ENCODE measurements at regions not wholly inside any gene's neighbourhood (a gene's known extent, or its start where the extent isn't known, plus 50 kb on each side); places are given as distances from the start of the nearest gene placed in this dataset.

DNA sequence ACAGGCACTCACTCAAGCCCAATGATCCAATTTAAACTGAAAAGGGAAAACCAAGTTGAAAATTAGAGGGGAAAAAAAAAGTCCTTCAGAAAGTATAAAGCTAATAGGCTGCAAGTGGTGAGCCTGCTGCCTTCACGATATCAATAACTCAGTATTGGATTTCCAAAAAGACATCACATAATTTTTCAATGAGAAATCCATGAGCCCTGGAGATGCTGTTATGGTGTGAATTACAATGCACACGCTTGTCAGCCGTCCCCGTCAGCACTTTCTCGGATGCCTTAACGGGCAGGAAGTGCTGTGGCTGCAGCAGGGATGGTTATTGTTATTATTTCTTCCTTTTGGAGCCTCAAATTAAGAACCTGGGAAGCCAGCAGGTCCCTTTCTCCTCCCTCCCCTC lies 138.5 kb downstream of the DHX35 start:
- TF ChIP-seq CTCF (IDR thresholded peaks at IDR 0.05) (no peak), POLR2A (IDR thresholded peaks at IDR 0.05) (no peak)
- ATAC-seq (no peak), DNase-seq (no peak)
- H3K4me1 ChIP-seq, result no peaks in the 10 kb centered on the region
- 27 to 47% (median 34%) methylated on average over 6 of the region's 6 CpGs for WGBS, 4 donors
- no peaks in the 10 kb centered on the region for H3K36me3 ChIP-seq
- peaks cover 0 to 10% (median 0%) of the 10 kb centered on the region in 12 donors for H3K9me3 ChIP-seq
- intact Hi-C loops (cut with DNase I), result no loop called here
- H3K27ac ChIP-seq, result no peak overlapping the region
- H3K4me3 ChIP-seq, result no peak overlapping the region
- H3K27me3 ChIP-seq, result peaks cover 0 to 9% (median 0%) of the 10 kb centered on the region in 9 donors

DNA sequence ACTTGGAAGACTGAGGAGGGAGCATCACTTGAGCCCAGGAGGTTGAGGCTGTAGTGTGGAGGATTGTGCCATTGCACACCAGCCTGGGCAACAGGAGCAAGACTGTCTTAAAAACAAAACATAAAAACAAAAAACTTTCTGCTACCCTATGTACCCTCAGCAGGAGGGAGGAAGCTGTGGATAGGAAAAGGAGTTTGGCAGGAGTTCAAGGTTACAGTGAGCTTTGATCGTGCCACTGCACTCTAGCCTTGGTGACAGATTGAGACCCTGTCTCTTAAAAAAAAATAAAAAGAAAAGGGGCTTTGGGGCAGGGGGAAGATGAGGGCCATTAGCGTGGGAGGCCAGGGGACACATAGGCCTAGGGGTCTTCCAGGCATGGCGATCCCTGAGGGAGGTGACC lies 135.7 kb downstream of the DHX35 start:
- TF ChIP-seq POLR2A (IDR thresholded peaks at IDR 0.05) (no peak), CTCF (IDR thresholded peaks at IDR 0.05) (no peak)

GRCh38 chr20:39095870-39096269 lies 133.7 kb downstream of the DHX35 start:
- Histone ChIP-seq H3K27ac (no peak overlapping the region), H3K4me3 (no peak overlapping the region), H3K27me3 (peaks cover 0 to 8% (median 0%) of the 10 kb centered on the region in 9 donors), H3K4me1 (no peaks in the 10 kb centered on the region), H3K9me3 (no peaks in the 10 kb centered on the region), H3K36me3 (no peaks in the 10 kb centered on the region)
- ATAC-seq (no peak), DNase-seq (no peak)
- TF ChIP-seq CTCF (IDR thresholded peaks at IDR 0.05), result no peak
- TF ChIP-seq POLR2A (IDR thresholded peaks at IDR 0.05), result no peak
- WGBS, 4 donors, result 86 to 100% (median 93%) methylated on average over 1 of the region's 1 CpG
- intact Hi-C loops (cut with DNase I), result no loop called here

More for the DNA sequence above, 135.7 kb downstream of the DHX35 start:
- Histone ChIP-seq H3K9me3 (no peaks in the 10 kb centered on the region), H3K27me3 (peaks cover 0 to 9% (median 0%) of the 10 kb centered on the region in 9 donors), H3K36me3 (no peaks in the 10 kb centered on the region), H3K4me1 (no peaks in the 10 kb centered on the region), H3K27ac (no peak overlapping the region), H3K4me3 (no peak overlapping the region)
- ATAC-seq (no peak), DNase-seq (no peak)
- 53 to 57% (median 56%) methylated on average over 3 of the region's 3 CpGs for WGBS, 4 donors
- intact Hi-C loops (cut with DNase I), result no loop called here

- H3K27ac ChIP-seq, result no peak overlapping the region
- DNase-seq (no peak), ATAC-seq (no peak)
- H3K4me1 ChIP-seq, result no peaks in the 10 kb centered on the region
- no peak for TF ChIP-seq CTCF (IDR thresholded peaks at IDR 0.05)
- no peak for TF ChIP-seq POLR2A (IDR thresholded peaks at IDR 0.05)
- H3K9me3 ChIP-seq, result no peaks in the 10 kb centered on the region
- no peaks in the 10 kb centered on the region for H3K36me3 ChIP-seq
- intact Hi-C loops (cut with DNase I), result no loop called here
- WGBS, 4 donors, result 86 to 95% (median 90%) methylated on average over 1 of the region's 1 CpG
- H3K27me3 ChIP-seq, result peaks cover 0 to 4% (median 0%) of the 10 kb centered on the region in 9 donors
- no peak overlapping the region for H3K4me3 ChIP-seq
Measured at GRCh38 chr20:39094391-39094790, 132.2 kb downstream of the DHX35 start.
